HEK293 (cell line): ENCODE measurements at regions not wholly inside any gene's neighbourhood (a gene's known extent, or its start where the extent isn't known, plus 50 kb on each side); places are given as distances from the start of the nearest gene placed in this dataset.

ENCODE experiments used
- CTCF ChIA-PET: fragments of 350-600 bp; formaldehyde crosslinking; extraction: SDS; loops from one replicate; lab custom pipeline; 2021; ENCODE audit warnings: antibody characterized with exemption; lab: Yijun Ruan, JAX
- POLR2A ChIA-PET: fragments of 300-600 bp; formaldehyde crosslinking; extraction: SDS; loops from one replicate; lab custom pipeline; 2020; ENCODE audit warnings: antibody characterized with exemption, inconsistent platforms; lab: Yijun Ruan, JAX
- H3K27ac ChIP-seq: fragments of 200-500 bp; sonication (Bioruptor generic); 2 replicates; pipeline ENCODE4 v1.5.1; 2014; ENCODE audit warnings: low read depth, low read length, control low read depth, inconsistent platforms; ENCODE audit errors: extremely low read depth
- H3K36me3 ChIP-seq, 2 experiments: fragments of 200-500 bp in 1 of 2; sonication (Bioruptor generic) in 1 of 2; 1 replicate in 1 of 2; 2 replicates in 1 of 2; pipeline ENCODE4 v1.5.1; 2014 to 2017; ENCODE audit warnings: inconsistent platforms in 2 of 2, low read length in 2 of 2; ENCODE audit not compliant: control insufficient read depth in 2 of 2, insufficient read depth in 1 of 2
- H3K4me1 ChIP-seq: fragments of 200-500 bp; sonication (Bioruptor generic); 2 replicates; pipeline ENCODE4 v1.5.1; 2014; ENCODE audit warnings: mild to moderate bottlenecking, low read length, inconsistent platforms; ENCODE audit not compliant: control insufficient read depth, insufficient read depth
- H3K4me3 ChIP-seq: 2 replicates; pipeline ENCODE4 v1.5.1; 2011; ENCODE audit warnings: low read depth, mild to moderate bottlenecking, control low read depth, low read length, moderate library complexity
- H3K9me3 ChIP-seq: fragments of 200-500 bp; sonication (Bioruptor generic); 2 replicates; pipeline ENCODE4 v1.5.1; 2014; ENCODE audit warnings: low read depth, low read length, inconsistent platforms; ENCODE audit not compliant: control insufficient read depth, insufficient read depth
- BCL6B ChIP-seq: fragments of 450-650 bp; formaldehyde crosslinking; IDR thresholded peaks from 2 replicates; pipeline ENCODE4 v1.5.1; 2017; ENCODE audit warnings: missing biosample characterization, missing genetic modification characterization
- HOXA7 ChIP-seq: sonication (generic); formaldehyde crosslinking; IDR thresholded peaks from 2 replicates; pipeline ENCODE4 v1.8.1; 2022; ENCODE audit warnings: missing genetic modification reagents, borderline replicate concordance
- PRDM2 ChIP-seq: fragments of 450-650 bp; formaldehyde crosslinking; IDR thresholded peaks from 2 replicates; pipeline ENCODE4 v1.5.1; 2016; ENCODE audit warnings: missing biosample characterization, missing genetic modification characterization, borderline replicate concordance
- REST ChIP-seq: fragments of 450-650 bp; formaldehyde crosslinking; IDR thresholded peaks from 2 replicates; pipeline ENCODE4 v1.5.1; 2016; ENCODE audit warnings: missing biosample characterization, missing genetic modification characterization
- YY1 ChIP-seq: fragments of 450-650 bp; formaldehyde crosslinking; IDR thresholded peaks from 2 replicates; pipeline ENCODE4 v1.5.1; 2018; ENCODE audit warnings: missing biosample characterization, missing genetic modification characterization
- ZNF140 ChIP-seq: fragments of 450-650 bp; formaldehyde crosslinking; IDR thresholded peaks from 2 replicates; pipeline ENCODE4 v1.5.1; 2016; ENCODE audit warnings: missing biosample characterization, missing genetic modification characterization
- ZNF221 ChIP-seq: fragments of 450-650 bp; formaldehyde crosslinking; IDR thresholded peaks from 2 replicates; pipeline ENCODE4 v1.5.1; 2017; ENCODE audit warnings: missing biosample characterization, missing genetic modification characterization, borderline replicate concordance
- ZNF324 ChIP-seq: fragments of 450-650 bp; formaldehyde crosslinking; IDR thresholded peaks from 2 replicates; pipeline ENCODE4 v1.5.1; 2016; ENCODE audit warnings: missing biosample characterization, missing genetic modification characterization
- ZNF449 ChIP-seq: fragments of 450-650 bp; formaldehyde crosslinking; IDR thresholded peaks from 2 replicates; pipeline ENCODE4 v1.5.1; 2017; ENCODE audit warnings: missing biosample characterization, mild to moderate bottlenecking, missing genetic modification characterization, moderate library complexity
- ZNF48 ChIP-seq: fragments of 450-650 bp; formaldehyde crosslinking; IDR thresholded peaks from 2 replicates; pipeline ENCODE4 v1.5.1; 2016; ENCODE audit warnings: missing biosample characterization, missing genetic modification characterization
- ZNF654 ChIP-seq: fragments of 450-650 bp; formaldehyde crosslinking; IDR thresholded peaks from 2 replicates; pipeline ENCODE4 v1.5.1; 2016; ENCODE audit warnings: low read depth, missing biosample characterization, missing genetic modification characterization
- ZSCAN30 ChIP-seq: fragments of 450-650 bp; IDR thresholded peaks from 2 replicates; pipeline ENCODE4 v1.5.1; 2018; ENCODE audit warnings: missing biosample characterization, mild to moderate bottlenecking, missing genetic modification characterization, moderate library complexity
- ZXDB ChIP-seq: fragments of 450-650 bp; formaldehyde crosslinking; IDR thresholded peaks from 2 replicates; pipeline ENCODE4 v1.5.1; 2016; ENCODE audit warnings: missing biosample characterization, missing genetic modification characterization

- TF ChIP-seq ZSCAN30 (no peak), ZNF324 (tag by site-specific recombination) (no peak), ZXDB (tag by site-specific recombination) (no peak), BCL6B (tag by site-specific recombination) (no peak), ZNF221 (tag by site-specific recombination) (no peak), REST (tag by site-specific recombination) (peak; percentile 66; the same call in 1 of the 2 replicates), HOXA7 (CRISPR knock-in tag) (no peak)
- no peaks in the 10 kb centered on the region for H3K4me1 ChIP-seq
- CTCF ChIA-PET: interaction anchor here (0.6 kb wide), 1 partner anchor 413 kb away, joined by 3 read pairs; no protein-coding TSS in a partner anchor
- H3K36me3 ChIP-seq: no peaks in the 10 kb centered on the region
- no peaks in the 10 kb centered on the region for H3K9me3 ChIP-seq
- H3K4me3 ChIP-seq: no peak overlapping the region
- no peak overlapping the region for H3K27ac ChIP-seq
- POLR2A ChIA-PET: no interaction called here
Measured at GRCh38 chr3:34296796-34297195, 498.4 kb downstream of the PDCD6IP start.

GRCh38 chr3:34298653-34299052 is 500.2 kb downstream of the PDCD6IP start:
- no peaks in the 10 kb centered on the region for H3K4me1 ChIP-seq
- H3K4me3 ChIP-seq: no peak overlapping the region
- POLR2A ChIA-PET: no interaction called here
- H3K36me3 ChIP-seq: no peaks in the 10 kb centered on the region
- H3K9me3 ChIP-seq: no peaks in the 10 kb centered on the region
- H3K27ac ChIP-seq: no peak overlapping the region
- no peak for TF ChIP-seq ZNF140 (tag by site-specific recombination)
- TF ChIP-seq PRDM2 (tag by site-specific recombination): no peak
- no peak for TF ChIP-seq ZNF48
- TF ChIP-seq YY1 (tag by site-specific recombination): no peak
- TF ChIP-seq ZNF449: no peak
- TF ChIP-seq ZNF654 (tag by site-specific recombination): no peak
- CTCF ChIA-PET: no interaction called here
